ENCODE measurements at regions not wholly inside any gene's neighbourhood (a gene's known extent, or its start where the extent isn't known, plus 50 kb on each side); places are given as distances from the start of the nearest gene placed in this dataset.
"Not testable (repeated sequence)": the region's sequence is repeated elsewhere in the genome, so short reads cannot be mapped to it uniquely, and the experiment has no call there.

- H3K4me3 ChIP-seq: no peak overlapping the region
- no peaks in the 10 kb centered on the region for H3K36me3 ChIP-seq (replicated peaks in 1 of 2)
- H3K4me1 ChIP-seq (replicated peaks in 1 of 2): no peaks in the 10 kb centered on the region
- 64 to 77% (median 72%) methylated on average over 2 of the region's 2 CpGs for WGBS, 4 donors
- intact Hi-C loops (cut with DNase I): no loop called here
- no peaks in the 10 kb centered on the region for H3K9me3 ChIP-seq (replicated peaks in 1 of 3)
- H3K27ac ChIP-seq: no peak overlapping the region
- no peaks in the 10 kb centered on the region for H3K27me3 ChIP-seq
- no peak for TF ChIP-seq POLR2A (IDR thresholded peaks at IDR 0.05)
- TF ChIP-seq, protein P1, sequence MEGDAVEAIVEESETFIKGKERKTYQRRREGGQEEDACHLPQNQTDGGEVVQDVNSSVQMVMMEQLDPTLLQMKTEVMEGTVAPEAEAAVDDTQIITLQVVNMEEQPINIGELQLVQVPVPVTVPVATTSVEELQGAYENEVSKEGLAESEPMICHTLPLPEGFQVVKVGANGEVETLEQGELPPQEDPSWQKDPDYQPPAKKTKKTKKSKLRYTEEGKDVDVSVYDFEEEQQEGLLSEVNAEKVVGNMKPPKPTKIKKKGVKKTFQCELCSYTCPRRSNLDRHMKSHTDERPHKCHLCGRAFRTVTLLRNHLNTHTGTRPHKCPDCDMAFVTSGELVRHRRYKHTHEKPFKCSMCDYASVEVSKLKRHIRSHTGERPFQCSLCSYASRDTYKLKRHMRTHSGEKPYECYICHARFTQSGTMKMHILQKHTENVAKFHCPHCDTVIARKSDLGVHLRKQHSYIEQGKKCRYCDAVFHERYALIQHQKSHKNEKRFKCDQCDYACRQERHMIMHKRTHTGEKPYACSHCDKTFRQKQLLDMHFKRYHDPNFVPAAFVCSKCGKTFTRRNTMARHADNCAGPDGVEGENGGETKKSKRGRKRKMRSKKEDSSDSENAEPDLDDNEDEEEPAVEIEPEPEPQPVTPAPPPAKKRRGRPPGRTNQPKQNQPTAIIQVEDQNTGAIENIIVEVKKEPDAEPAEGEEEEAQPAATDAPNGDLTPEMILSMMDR (IDR thresholded peaks at IDR 0.05): no peak
- no peak for DNase-seq
Measured at GRCh38 chr4:148642907-148643306, 200.7 kb upstream of the NR3C2 start.

GRCh38 chr4:148638079-148638478 lies 195.9 kb upstream of the NR3C2 start:
- H3K27ac ChIP-seq; intact Hi-C loops (cut with DNase I); H3K9me3 ChIP-seq (replicated peaks in 1 of 3); H3K4me1 ChIP-seq (replicated peaks in 1 of 2); H3K27me3 ChIP-seq; H3K4me3 ChIP-seq; DNase-seq; H3K36me3 ChIP-seq (replicated peaks in 1 of 2): not testable (repeated sequence)
- 58 to 82% (median 67%) methylated on average over 2 of the region's 2 CpGs for WGBS, 4 donors

- H3K4me3 ChIP-seq; H3K27ac ChIP-seq; DNase-seq; H3K36me3 ChIP-seq (replicated peaks in 1 of 2); H3K9me3 ChIP-seq (replicated peaks in 1 of 3); H3K27me3 ChIP-seq; H3K4me1 ChIP-seq (replicated peaks in 1 of 2); intact Hi-C loops (cut with DNase I): not testable (repeated sequence)
- 71 to 100% (median 87%) methylated on average over 2 to 3 of the region's 3 CpGs for WGBS, 4 donors
Measured at GRCh38 chr4:148637453-148637852, 195.2 kb upstream of the NR3C2 start.

GRCh38 chr4:148634476-148634875 lies 192.3 kb upstream of the NR3C2 start:
- H3K27ac ChIP-seq: no peak overlapping the region
- no peaks in the 10 kb centered on the region for H3K27me3 ChIP-seq
- no peaks in the 10 kb centered on the region for H3K9me3 ChIP-seq (replicated peaks in 1 of 3)
- WGBS, 4 donors: 72 to 84% (median 73%) methylated on average over 3 of the region's 3 CpGs
- no peak overlapping the region for H3K4me3 ChIP-seq
- intact Hi-C loops (cut with DNase I): no loop called here
- no peak for TF ChIP-seq POLR2A (IDR thresholded peaks at IDR 0.05)
- TF ChIP-seq, protein P1 (IDR thresholded peaks at IDR 0.05): no peak
- no peak for DNase-seq
- H3K36me3 ChIP-seq (replicated peaks in 1 of 2): no peaks in the 10 kb centered on the region
- H3K4me1 ChIP-seq (replicated peaks in 1 of 2): no peaks in the 10 kb centered on the region

GRCh38 chr4:148633720-148634119 lies 191.5 kb upstream of the NR3C2 start:
- intact Hi-C loops (cut with DNase I): no loop called here
- Histone ChIP-seq H3K27ac (no peak overlapping the region), H3K36me3 (replicated peaks in 1 of 2) (no peaks in the 10 kb centered on the region), H3K27me3 (no peaks in the 10 kb centered on the region), H3K9me3 (replicated peaks in 1 of 3) (no peaks in the 10 kb centered on the region), H3K4me3 (no peak overlapping the region), H3K4me1 (replicated peaks in 1 of 2) (no peaks in the 10 kb centered on the region)
- no peak for DNase-seq
- WGBS, 4 donors: 78 to 91% (median 85%) methylated on average over 3 of the region's 3 CpGs
- TF ChIP-seq, protein P1 (IDR thresholded peaks at IDR 0.05): no peak
- TF ChIP-seq POLR2A (IDR thresholded peaks at IDR 0.05): no peak
